ENCODE measurements at regions not wholly inside any gene's neighbourhood (a gene's known extent, or its start where the extent isn't known, plus 50 kb on each side); places are given as distances from the start of the nearest gene placed in this dataset.
"Not testable (repeated sequence)": the region's sequence is repeated elsewhere in the genome, so short reads cannot be mapped to it uniquely, and the experiment has no call there.

GRCh38 chr9:126190994-126191393, 135.6 kb upstream of the MVB12B start:
- H3K4me3 ChIP-seq (ENCODE audit: low read depth, low read length); H3K4me1 ChIP-seq (ENCODE audit: insufficient read depth); H3K36me3 ChIP-seq (ENCODE audit: insufficient read depth); DNase-seq (ENCODE audit: extremely low spot score); H3K27ac ChIP-seq (ENCODE audit: low read depth): not testable (repeated sequence)
- 89% methylated on average over 2 of the region's 2 CpGs for WGBS

- H3K4me1 ChIP-seq (ENCODE audit: insufficient read depth) = no peaks in the 10 kb centered on the region
- no peak overlapping the region for H3K4me3 ChIP-seq (ENCODE audit: low read depth, low read length)
- H3K27ac ChIP-seq (ENCODE audit: low read depth) = no peak overlapping the region
- H3K36me3 ChIP-seq (ENCODE audit: insufficient read depth) = no peaks in the 10 kb centered on the region
- no peak for DNase-seq (ENCODE audit: extremely low spot score)
- 69% methylated on average over 4 of the region's 4 CpGs for WGBS
Observed at GRCh38 chr9:126198854-126199253, 127.8 kb upstream of the MVB12B start.

- no peak for DNase-seq (ENCODE audit: extremely low spot score)
- no peaks in the 10 kb centered on the region for H3K4me1 ChIP-seq (ENCODE audit: insufficient read depth)
- no peaks in the 10 kb centered on the region for H3K36me3 ChIP-seq (ENCODE audit: insufficient read depth)
- H3K4me3 ChIP-seq (ENCODE audit: low read depth, low read length) = no peak overlapping the region
- no peak overlapping the region for H3K27ac ChIP-seq (ENCODE audit: low read depth)
- WGBS = 96% methylated on average over 5 of the region's 5 CpGs
Observed at GRCh38 chr9:126203313-126203712, 123.3 kb upstream of the MVB12B start.

GRCh38 chr9:126204197-126204596, 122.4 kb upstream of the MVB12B start:
- 95% methylated on average over 5 of the region's 5 CpGs for WGBS
- no peak for DNase-seq (ENCODE audit: extremely low spot score)
- H3K4me1 ChIP-seq (ENCODE audit: insufficient read depth) = no peaks in the 10 kb centered on the region
- no peak overlapping the region for H3K27ac ChIP-seq (ENCODE audit: low read depth)
- no peak overlapping the region for H3K4me3 ChIP-seq (ENCODE audit: low read depth, low read length)
- H3K36me3 ChIP-seq (ENCODE audit: insufficient read depth) = no peaks in the 10 kb centered on the region

DNA sequence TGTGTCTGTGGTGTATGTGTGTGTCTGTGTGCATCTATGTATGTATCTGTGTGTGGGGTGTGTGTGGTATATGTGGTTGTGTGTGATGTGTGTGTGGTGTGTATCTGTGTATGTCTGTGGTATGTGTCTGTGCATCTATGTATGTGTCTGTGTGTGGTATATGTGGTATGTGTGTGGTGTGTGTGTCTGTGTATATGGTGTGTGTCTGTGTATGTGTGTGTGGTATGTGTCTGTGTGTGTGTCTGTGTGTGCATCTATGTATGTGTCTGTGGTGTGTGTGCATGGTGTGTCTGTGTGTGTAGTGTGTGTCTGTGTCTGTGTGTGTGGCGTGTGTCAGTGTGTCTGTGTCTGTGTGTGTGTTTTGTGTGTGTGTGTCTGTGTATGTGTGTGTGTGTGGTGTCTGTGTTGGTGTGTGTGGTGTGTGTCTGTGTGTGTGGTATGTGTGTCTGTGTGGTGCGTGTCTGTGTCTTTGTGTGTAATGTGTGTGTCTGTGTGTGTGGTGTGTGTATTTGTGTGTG, 121.9 kb upstream of the MVB12B start:
- Histone ChIP-seq H3K4me3 (ENCODE audit: low read depth, low read length) (no peak overlapping the region), H3K4me1 (ENCODE audit: insufficient read depth) (no peaks in the 10 kb centered on the region), H3K27ac (ENCODE audit: low read depth) (no peak overlapping the region), H3K36me3 (ENCODE audit: insufficient read depth) (no peaks in the 10 kb centered on the region)
- DNase-seq (ENCODE audit: extremely low spot score) = no peak
- 92% methylated on average over 2 of the region's 2 CpGs for WGBS

DNA sequence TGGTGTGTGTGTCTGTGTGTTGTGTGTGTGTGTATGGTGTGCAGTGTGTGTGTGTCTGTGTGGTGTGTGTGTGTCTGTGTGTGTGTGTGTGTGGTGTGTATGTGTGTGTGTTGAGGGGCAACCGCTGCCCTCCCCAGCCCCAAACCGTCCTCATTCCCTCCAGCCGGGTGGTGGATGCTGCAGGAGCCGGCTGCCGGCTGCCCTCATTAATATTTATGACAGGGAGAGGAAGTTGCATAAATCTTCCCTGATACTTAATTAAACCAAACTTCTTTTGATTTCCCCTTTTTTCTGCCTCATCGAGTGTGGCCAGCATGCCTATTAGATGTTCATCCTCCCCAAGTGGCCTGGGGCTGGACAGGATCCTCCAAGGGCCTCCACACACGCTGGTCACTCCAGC, 121.4 kb upstream of the MVB12B start:
- no peak for DNase-seq (ENCODE audit: extremely low spot score)
- Histone ChIP-seq H3K4me1 (ENCODE audit: insufficient read depth) (no peaks in the 10 kb centered on the region), H3K36me3 (ENCODE audit: insufficient read depth) (no peaks in the 10 kb centered on the region), H3K4me3 (ENCODE audit: low read depth, low read length) (no peak overlapping the region), H3K27ac (ENCODE audit: low read depth) (no peak overlapping the region)
- WGBS = 47% methylated on average over 7 of the region's 7 CpGs

GRCh38 chr9:126205845-126206498, 120.7 kb upstream of the MVB12B start:
- no peak for DNase-seq (ENCODE audit: extremely low spot score)
- no peaks in the 10 kb centered on the region for H3K36me3 ChIP-seq (ENCODE audit: insufficient read depth)
- H3K4me1 ChIP-seq (ENCODE audit: insufficient read depth) = no peaks in the 10 kb centered on the region
- 69% methylated on average over 22 of the region's 22 CpGs for WGBS
- H3K4me3 ChIP-seq (ENCODE audit: low read depth, low read length) = no peak overlapping the region
- H3K27ac ChIP-seq (ENCODE audit: low read depth) = no peak overlapping the region

DNA sequence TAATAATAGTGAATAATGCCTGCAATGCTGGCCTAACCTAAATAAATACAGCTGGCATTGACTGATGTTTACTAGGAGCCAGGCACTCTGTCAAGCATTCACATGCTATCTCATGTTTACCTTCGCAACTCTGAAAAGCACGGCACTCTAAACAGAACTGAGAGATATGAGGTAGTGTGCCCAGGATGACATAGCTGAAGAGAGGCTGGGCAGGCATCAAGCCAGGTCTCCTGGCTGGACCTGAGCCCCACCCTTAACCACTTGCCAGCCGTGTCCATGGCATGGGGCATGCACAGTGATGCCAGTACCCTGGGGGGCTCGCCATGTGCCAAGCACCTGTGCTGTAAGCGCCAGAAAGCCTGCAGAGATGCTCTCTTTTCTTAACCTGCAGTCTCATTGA, 119.4 kb upstream of the MVB12B start:
- H3K4me3 ChIP-seq (ENCODE audit: low read depth, low read length) = no peak overlapping the region
- WGBS = 62% methylated on average over 5 of the region's 5 CpGs
- H3K27ac ChIP-seq (ENCODE audit: low read depth) = no peak overlapping the region
- H3K4me1 ChIP-seq (ENCODE audit: insufficient read depth) = no peaks in the 10 kb centered on the region
- no peak for DNase-seq (ENCODE audit: extremely low spot score)
- no peaks in the 10 kb centered on the region for H3K36me3 ChIP-seq (ENCODE audit: insufficient read depth)

DNA sequence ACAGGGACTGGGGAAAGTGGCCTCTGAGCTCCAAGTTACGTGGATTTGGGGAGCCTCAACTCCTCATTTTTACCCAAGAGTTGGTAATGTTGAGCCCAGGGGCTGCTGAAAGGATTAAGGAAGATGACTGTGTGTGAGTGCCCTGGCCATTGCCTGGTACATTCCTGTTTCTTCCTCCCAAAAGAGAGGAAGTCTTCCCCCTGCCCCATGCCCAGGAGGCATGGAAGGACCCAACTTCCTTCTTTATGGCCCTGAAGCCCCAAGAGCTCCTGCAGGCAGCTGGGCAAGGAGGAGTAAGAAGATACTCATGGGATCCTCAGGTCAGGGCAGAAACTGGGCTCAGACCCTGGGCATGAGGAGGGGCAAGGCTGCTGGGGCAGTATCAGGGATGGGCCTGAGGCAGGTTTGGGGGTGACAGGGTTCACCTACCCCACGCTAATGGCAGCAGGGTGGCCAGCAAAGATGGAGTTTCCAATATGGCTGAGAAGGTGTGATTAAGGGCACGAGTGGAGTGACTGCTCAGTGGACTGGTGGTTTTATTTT, 118.3 kb upstream of the MVB12B start:
- Histone ChIP-seq H3K4me3 (ENCODE audit: low read depth, low read length) (no peak overlapping the region), H3K36me3 (ENCODE audit: insufficient read depth) (no peaks in the 10 kb centered on the region), H3K4me1 (ENCODE audit: insufficient read depth) (no peaks in the 10 kb centered on the region), H3K27ac (ENCODE audit: low read depth) (no peak overlapping the region)
- DNase-seq (ENCODE audit: extremely low spot score) = no peak
- WGBS = 86% methylated on average over 3 of the region's 3 CpGs

DNA sequence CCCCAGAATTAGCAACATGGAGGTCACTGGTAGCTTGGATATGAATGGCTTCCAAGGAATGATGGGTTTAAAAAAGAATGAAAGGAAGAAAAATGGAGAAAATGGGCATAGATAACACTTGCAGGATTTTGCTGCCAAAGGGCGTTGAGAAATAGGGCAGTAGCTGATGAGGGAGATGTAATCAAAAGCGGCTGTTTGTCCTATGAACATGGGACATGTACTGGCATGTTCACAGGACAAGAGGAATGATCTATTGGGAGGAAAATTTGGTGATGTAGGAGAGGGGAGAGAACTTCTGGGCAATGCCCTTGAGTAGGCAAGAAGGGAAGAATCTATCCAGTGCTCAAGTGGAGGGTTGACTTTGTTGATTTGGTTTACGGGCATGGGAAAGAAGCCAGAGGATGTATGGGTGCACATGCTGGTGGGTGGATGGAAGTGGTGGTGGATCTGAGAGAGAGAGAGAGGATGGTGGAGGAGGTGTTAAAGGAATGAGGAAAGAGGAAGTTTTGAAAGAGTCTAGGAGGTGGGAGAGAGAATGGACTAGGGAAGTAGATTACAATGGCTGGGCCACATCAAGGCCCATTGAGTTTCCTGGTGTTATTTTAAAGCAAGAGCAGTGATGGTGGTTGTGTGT, 115.1 kb upstream of the MVB12B start:
- Histone ChIP-seq H3K36me3 (ENCODE audit: insufficient read depth) (no peaks in the 10 kb centered on the region), H3K4me1 (ENCODE audit: insufficient read depth) (no peaks in the 10 kb centered on the region), H3K27ac (ENCODE audit: low read depth) (no peak overlapping the region), H3K4me3 (ENCODE audit: low read depth, low read length) (no peak overlapping the region)
- 77% methylated on average over 3 of the region's 3 CpGs for WGBS
- DNase-seq (ENCODE audit: extremely low spot score) = no peak

DNA sequence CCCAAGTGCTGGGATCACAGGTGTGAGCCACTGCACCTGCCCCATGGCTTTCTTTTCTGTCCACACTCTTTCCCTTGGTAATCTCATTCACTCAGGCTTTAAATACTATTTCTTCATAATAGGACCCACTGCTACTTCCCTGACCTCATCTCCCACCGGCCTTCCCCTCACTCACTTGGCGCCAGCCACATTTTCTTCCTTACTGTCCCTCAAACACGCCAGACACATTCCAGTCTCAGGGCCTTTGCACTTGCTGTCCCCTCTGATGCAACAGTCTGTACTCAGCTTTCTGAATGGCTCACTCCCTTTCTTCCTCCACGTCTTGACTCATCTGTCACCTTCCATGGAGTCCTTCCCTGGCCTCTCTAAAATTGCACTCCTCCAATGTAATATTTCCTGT, 111.1 kb upstream of the MVB12B start:
- Histone ChIP-seq H3K36me3 (ENCODE audit: insufficient read depth) (no peaks in the 10 kb centered on the region), H3K27ac (ENCODE audit: low read depth) (no peak overlapping the region), H3K4me1 (ENCODE audit: insufficient read depth) (no peaks in the 10 kb centered on the region), H3K4me3 (ENCODE audit: low read depth, low read length) (no peak overlapping the region)
- WGBS = 83% methylated on average over 4 of the region's 4 CpGs
- DNase-seq (ENCODE audit: extremely low spot score) = no peak

DNA sequence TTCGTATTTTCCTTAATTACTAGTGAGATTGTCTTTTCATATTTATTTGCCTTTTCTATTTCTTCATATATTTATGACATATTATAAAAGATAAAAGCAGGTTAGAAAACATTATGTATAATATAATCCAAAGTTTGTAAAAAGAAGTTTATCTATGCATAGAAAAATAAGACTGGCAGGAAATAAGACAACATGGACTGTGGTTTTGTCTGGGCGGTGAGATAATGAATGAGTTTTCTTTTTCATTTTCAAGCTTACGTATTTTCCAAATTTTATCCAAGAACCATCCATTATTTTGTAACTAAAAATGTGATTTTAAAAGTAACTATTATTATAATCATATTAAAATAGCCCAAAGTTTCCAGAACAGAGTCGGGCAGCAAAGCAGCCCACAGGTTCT, 109.8 kb upstream of the MVB12B start:
- no peaks in the 10 kb centered on the region for H3K4me1 ChIP-seq (ENCODE audit: insufficient read depth)
- no peak overlapping the region for H3K27ac ChIP-seq (ENCODE audit: low read depth)
- no peak overlapping the region for H3K4me3 ChIP-seq (ENCODE audit: low read depth, low read length)
- WGBS = 82% methylated on average over 4 of the region's 4 CpGs
- no peaks in the 10 kb centered on the region for H3K36me3 ChIP-seq (ENCODE audit: insufficient read depth)
- no peak for DNase-seq (ENCODE audit: extremely low spot score)

GRCh38 chr9:126217250-126217653, 109.4 kb upstream of the MVB12B start:
- Histone ChIP-seq H3K27ac (ENCODE audit: low read depth) (no peak overlapping the region), H3K4me1 (ENCODE audit: insufficient read depth) (no peaks in the 10 kb centered on the region), H3K4me3 (ENCODE audit: low read depth, low read length) (no peak overlapping the region), H3K36me3 (ENCODE audit: insufficient read depth) (no peaks in the 10 kb centered on the region)
- WGBS = 70% methylated on average over 5 of the region's 5 CpGs
- no peak for DNase-seq (ENCODE audit: extremely low spot score)

GRCh38 chr9:126217797-126218196, 108.8 kb upstream of the MVB12B start:
- no peaks in the 10 kb centered on the region for H3K4me1 ChIP-seq (ENCODE audit: insufficient read depth)
- H3K36me3 ChIP-seq (ENCODE audit: insufficient read depth) = no peaks in the 10 kb centered on the region
- H3K4me3 ChIP-seq (ENCODE audit: low read depth, low read length) = no peak overlapping the region
- H3K27ac ChIP-seq (ENCODE audit: low read depth) = no peak overlapping the region
- DNase-seq (ENCODE audit: extremely low spot score) = no peak
- WGBS = 70% methylated on average over 7 of the region's 7 CpGs
